CD4-positive, alpha-beta T cell treated with Interleukin-4 for 1 hour (primary cell): ENCODE measurements at regions not wholly inside any gene's neighbourhood (a gene's known extent, or its start where the extent isn't known, plus 50 kb on each side); places are given as distances from the start of the nearest gene placed in this dataset.
A peak's percentile ranks its signal among the peaks of the same experiment; 100 is the strongest.
"Not testable (repeated sequence)": the region's sequence is repeated elsewhere in the genome, so short reads cannot be mapped to it uniquely, and the experiment has no call there.

Source experiments
- DNase-seq, 2 donors: peaks; one replicate each; pipeline ENCODE4 v3.0.0-alpha.2; 2020 to 2022

GRCh38 chr7:82701949-82702348 lies 258.4 kb upstream of the CACNA2D1 start:
- no peak for DNase-seq

DNA sequence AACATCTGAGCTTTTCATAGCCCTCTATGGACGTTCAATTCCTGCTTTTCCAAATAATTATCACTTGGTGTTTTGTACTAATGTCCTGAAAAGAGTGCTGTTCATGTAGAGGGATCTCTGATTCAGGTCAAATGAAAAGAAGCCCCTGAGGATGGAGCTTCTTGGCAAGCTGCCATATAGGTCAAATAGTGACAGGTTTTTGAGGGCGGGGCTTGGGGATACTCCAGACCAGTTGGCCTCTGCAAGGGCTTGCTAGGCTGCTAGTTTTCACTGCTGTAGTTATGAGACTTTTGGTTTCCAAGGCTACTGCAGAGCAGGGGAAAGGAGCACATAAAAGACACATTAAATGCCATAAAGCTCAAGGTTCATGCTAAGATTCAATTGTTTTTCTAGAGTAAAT lies 257.2 kb upstream of the CACNA2D1 start:
- DNase-seq, result no peak

DNA sequence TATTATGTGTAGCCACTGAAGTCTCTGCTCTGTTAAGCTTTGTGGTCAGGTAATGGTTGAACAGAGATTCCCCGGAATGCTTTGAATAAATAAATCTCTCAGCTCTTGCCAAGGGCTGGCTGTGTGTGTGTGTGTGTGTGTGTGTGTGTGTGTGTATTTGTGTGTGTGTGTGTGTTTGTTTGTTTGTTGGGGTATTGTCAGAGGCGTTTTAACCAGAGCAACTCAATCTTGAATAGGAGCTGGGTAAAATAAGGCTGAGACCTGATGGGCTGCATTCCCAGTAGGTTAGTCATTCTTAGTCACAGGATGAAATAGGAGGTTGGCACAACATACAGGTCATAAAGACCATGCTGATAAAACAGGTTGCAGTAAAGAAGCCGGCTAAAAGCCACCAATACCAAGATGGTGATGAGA lies 256.2 kb upstream of the CACNA2D1 start:
- DNase-seq, result no peak

DNA sequence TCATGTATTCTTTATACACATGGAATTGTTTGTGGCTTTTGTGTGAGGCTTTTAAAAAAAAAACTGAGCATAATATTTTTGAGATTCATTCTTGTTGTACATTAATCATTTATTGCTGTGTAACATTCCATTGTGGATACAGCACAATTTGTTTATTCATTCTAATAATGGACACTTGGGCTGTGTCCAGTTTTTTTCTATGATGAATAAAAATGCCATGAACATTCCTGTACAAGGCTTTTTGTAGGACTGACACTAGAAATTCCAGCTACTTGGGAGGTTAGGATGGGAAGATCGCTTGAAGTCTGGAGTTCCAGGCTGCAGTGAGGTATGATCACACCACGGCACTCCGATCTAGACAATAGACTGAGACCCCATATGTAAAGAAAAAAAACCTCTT lies 254.3 kb upstream of the CACNA2D1 start:
- no peak for DNase-seq

DNA sequence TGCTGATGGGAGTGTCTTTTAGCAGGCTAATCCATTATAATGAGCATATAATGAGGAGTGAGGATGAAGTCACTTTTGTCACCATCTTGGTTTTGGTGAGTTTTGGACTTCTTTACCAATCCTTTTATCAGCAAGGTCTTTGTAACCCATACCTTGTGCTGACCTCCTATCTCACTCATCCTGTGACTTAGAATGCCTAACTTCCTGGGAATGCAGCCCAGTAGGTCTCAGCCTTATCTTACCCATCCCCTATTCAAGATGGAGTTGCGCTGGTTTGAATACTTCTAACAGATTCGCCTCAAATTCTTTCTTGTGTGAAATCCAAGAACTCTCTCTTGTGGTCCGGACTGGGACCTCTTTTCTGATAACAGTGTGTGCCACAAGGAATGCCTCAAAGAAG lies 253.1 kb upstream of the CACNA2D1 start:
- no peak for DNase-seq

GRCh38 chr7:82694022-82694421 lies 250.4 kb upstream of the CACNA2D1 start:
- no peak for DNase-seq

GRCh38 chr7:82690929-82691328 lies 247.4 kb upstream of the CACNA2D1 start:
- DNase-seq, result no peak

GRCh38 chr7:82685214-82685613 lies 241.6 kb upstream of the CACNA2D1 start:
- DNase-seq, result no peak

DNA sequence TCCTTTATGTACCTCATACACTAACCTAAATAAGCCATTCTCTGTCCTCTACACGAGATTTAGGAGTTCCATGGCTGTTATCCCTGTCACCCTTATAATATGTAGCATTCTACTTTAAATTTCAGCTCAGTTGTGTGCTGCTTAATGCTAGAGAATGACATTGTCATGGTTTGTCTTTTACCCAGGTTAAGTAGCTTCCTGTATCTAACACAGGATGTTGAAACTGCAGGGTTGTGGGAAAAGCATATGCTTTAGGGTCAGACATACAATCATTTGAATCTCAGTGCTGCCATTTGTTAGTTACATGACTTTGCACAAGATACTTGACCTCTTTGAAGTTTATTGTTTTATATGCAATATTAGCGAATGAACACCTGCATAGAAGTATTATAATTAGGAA lies 235.1 kb upstream of the CACNA2D1 start:
- DNase-seq, result peak in 1 of 2 donors; percentile 20

- DNase-seq, result no peak
Measured at GRCh38 chr7:82678259-82678658, 234.7 kb upstream of the CACNA2D1 start.

GRCh38 chr7:82677493-82677892 lies 233.9 kb upstream of the CACNA2D1 start:
- DNase-seq, result peak; percentile 49 to 51

GRCh38 chr7:82676777-82677463 lies 233.3 kb upstream of the CACNA2D1 start:
- DNase-seq, result no peak

GRCh38 chr7:82675396-82675795 lies 231.8 kb upstream of the CACNA2D1 start:
- DNase-seq, result no peak

DNA sequence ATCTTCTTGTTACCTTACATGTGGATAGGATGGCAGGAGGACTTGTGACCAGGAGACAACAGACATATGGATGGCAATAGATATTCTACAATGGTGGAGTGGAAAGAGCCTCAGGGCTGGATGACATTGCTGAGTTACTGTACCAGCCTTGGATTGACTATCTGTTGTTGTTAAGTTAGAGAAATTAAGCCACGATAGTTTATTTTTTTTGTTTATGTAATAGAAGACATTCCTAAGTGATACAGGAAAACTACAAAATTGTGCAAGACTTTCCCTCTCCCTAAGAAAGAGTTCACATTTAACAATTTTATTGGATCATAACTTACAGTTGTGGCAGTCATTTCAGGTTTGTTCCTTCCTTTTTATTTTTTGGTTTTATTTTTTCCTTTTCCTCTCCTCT lies 230.7 kb upstream of the CACNA2D1 start:
- no peak for DNase-seq

GRCh38 chr7:82672078-82672477 lies 228.5 kb upstream of the CACNA2D1 start:
- DNase-seq, result no peak

DNA sequence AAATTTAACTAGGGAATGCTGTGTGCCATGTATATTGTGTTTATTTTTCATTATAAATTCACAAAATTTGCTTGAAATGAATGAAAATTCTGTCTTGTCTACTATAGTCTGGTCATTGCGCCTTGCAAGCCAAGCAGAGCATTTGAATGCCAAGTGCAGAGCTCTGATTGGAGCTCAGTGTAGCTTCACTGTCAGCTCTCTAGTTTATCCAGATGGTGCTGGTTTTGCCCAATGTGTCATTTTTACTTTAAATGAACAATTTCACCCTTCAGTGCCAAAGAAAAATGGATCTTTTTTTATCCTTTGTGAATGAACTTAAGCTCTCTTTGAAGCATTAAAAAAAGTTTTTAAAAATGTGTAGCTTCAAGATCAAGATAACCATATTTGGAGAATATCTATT lies 225.6 kb upstream of the CACNA2D1 start:
- no peak for DNase-seq

DNA sequence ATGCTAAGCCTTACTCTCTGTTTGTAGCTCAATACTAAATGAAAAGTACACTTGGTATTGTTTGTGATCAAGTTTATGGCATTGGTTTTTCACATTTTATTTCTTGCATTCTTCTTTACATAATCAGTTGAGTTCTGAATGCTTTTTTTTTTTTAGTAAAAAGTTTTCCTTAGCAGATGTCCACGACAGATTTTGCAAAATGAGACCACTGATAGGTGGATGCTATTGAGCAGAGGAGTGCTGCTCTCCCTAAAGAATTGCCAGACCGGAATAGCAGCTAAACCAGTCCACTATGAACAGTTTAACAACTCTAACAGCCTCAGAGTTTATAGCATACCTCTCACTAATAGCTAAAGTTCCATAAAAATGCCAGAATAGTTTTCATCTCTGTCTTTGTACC lies 225.1 kb upstream of the CACNA2D1 start:
- DNase-seq, result no peak

DNA sequence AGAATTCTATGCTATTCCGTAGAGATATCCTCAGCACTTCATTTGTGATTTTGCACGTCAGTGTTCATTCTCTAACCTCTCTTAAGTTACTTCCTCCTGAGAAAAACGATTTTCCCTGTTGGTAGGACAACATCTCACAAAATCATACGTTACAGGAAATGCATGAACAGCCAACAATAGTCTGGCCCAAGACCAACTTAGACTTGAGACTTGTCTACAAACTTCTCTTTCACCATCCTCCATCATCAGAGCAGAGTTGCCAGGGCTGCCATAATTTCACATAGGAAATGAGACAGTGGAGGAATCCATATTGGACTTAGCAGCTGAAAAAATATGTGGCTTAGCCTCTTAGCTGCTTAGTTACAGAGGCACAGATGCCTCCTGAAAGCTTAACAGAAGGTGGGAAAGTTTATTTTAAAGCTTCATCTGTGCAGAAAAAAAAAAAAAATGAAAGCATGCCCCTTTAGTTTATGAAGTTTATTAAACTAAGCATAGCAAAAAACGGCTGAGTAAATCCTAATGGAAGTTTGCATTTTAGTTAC lies 222.5 kb upstream of the CACNA2D1 start:
- no peak for DNase-seq

- no peak for DNase-seq
Measured at GRCh38 chr7:82655965-82656364, 212.4 kb upstream of the CACNA2D1 start.

DNA sequence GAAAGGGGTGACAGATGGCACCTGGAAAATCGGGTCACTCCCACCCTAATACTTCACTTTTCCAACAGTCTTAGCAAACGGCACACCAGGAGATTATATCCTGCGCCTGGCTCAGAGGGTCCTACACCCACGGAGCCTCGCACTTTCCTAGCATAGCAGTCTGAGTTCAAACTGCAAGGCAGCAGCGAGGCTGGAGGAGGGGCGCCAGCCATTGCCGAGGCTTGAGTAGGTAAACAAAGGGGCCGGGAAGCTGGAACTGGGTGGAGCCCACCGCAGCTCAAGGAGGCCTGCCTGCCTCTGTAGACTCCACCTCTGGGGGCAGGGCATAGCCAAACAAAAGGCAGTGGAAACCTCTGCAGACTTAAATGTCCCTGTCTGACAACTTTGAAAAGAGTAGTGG lies 206.5 kb upstream of the CACNA2D1 start:
- DNase-seq, result not testable (repeated sequence)

- no peak for DNase-seq
Measured at GRCh38 chr7:82633592-82633991, 190.0 kb upstream of the CACNA2D1 start.

DNA sequence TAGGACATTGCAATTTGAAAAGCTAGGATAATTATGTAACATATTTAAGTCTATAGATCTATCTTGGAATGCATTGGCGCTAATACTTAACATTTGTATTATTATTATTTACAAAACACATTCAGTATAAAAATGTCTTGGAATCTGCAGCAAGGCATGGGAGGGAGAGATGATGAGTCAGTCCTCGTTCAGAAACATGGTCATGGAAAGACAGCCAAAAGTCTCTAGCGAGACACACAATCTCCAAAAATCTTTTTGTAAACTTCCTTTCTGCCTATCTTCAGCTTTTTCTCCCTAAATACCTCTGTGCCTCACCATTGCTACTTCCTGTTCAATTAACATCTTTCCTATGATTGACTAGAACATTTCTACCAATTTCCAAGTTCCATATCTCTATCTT lies 188.4 kb upstream of the CACNA2D1 start:
- no peak for DNase-seq

DNA sequence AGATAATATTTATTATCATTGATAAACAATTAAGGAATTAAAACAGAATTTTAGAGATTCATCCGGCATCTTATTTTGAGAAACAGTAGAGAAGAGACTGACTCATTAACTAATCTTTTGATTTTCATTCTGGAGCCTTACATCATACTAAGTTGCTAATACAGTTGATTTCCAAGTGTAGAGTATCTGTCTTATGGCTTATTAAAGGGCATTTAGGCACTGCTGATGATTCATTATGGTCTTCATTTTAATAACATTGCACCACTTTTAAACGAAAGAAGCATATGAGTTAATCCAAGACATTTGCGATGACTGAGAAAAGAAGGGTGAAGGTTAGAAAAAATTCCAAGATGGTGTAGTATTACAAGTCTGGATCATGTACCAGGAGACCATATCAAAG lies 186.0 kb upstream of the CACNA2D1 start:
- no peak for DNase-seq

DNA sequence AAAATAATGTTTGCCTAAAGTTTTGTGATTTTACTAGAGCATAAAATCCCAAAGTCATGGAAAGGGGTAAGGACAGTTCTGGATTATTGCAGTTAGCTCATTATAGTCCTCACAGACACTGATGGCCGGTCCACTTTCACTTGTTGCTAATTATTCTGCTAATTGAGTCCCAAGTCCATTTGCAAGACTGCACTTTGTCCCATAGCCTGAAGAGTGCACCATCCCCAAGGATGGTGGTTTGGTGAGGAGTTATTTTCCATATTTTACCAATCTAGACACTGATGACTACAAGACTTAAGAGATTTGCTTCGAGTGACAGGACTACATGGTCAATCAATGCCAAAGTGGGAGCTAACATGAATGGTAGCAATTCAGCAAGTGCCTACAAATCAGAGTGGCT lies 181.8 kb upstream of the CACNA2D1 start:
- no peak for DNase-seq

GRCh38 chr7:82624965-82625364 lies 181.4 kb upstream of the CACNA2D1 start:
- no peak for DNase-seq
